ENCODE measurements at regions not wholly inside any gene's neighbourhood (a gene's known extent, or its start where the extent isn't known, plus 50 kb on each side); places are given as distances from the start of the nearest gene placed in this dataset.

DNA sequence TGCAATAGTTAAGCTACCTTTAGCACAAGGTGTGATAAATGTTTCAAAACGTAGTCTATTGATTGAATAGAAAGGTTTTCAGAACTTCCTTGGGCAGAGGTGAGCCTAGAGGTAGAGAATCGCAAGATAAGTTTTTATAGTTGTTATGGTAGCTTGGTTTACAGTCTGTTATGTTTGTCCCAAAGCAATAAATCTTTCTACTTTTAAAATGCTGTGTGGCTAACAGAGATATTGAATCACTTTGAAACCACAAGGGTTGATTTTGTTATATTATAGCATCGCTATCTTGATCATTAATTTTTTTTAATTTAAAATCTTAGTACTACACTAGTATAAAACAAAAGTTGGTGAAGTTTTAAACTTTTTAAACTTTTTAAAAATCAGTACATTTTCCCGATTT is 126.7 kb downstream of the TMEM182 start:
- Histone ChIP-seq H3K27me3 (ENCODE audit: control insufficient read depth, extremely low read depth, insufficient read depth, low read length) (no peaks in the 10 kb centered on the region), H3K9me1 (ENCODE audit: control insufficient read depth, extremely low read depth, insufficient read depth, low read length) (no peaks in the 10 kb centered on the region), H3K4me2 (ENCODE audit: control insufficient read depth, extremely low read depth, insufficient read depth, low read depth, low read length) (no peak overlapping the region), H3K4me3 (ENCODE audit: control insufficient read depth in 2 of 3, extremely low read depth in 1 of 3, insufficient read depth in 2 of 3, low read depth in 1 of 3, low read length in 3 of 3) (no peak overlapping the region), H4K20me1 (ENCODE audit: control insufficient read depth, extremely low read depth, insufficient read depth, low read length) (no peaks in the 10 kb centered on the region), H3K9me3 (ENCODE audit: control insufficient read depth, low read depth, low read length) (no peaks in the 10 kb centered on the region), H3K79me2 (ENCODE audit: control insufficient read depth, insufficient read depth, low read length) (no peaks in the 10 kb centered on the region), H2AFZ (ENCODE audit: control insufficient read depth, low read length) (no peak overlapping the region), H3K4me1 (ENCODE audit: control insufficient read depth, extremely low read depth, insufficient read depth, low read length) (no peaks in the 10 kb centered on the region), H3K36me3 (ENCODE audit: control insufficient read depth in 2 of 2, extremely low read depth in 1 of 2, insufficient read depth in 2 of 2, low read length in 2 of 2) (no peaks in the 10 kb centered on the region), H3K27ac (ENCODE audit: control insufficient read depth, insufficient read depth, low read length) (no peak overlapping the region), H3K9ac (ENCODE audit: control insufficient read depth, extremely low read depth, insufficient read depth, low read length) (no peak overlapping the region)
- DNase-seq (ENCODE audit: low read depth, low spot score) (no peak), FAIRE-seq (no peak)
- no peak for TF ChIP-seq EZH2 (IDR thresholded peaks at IDR 0.05; ENCODE audit: low read length)
- TF ChIP-seq, protein P1, sequence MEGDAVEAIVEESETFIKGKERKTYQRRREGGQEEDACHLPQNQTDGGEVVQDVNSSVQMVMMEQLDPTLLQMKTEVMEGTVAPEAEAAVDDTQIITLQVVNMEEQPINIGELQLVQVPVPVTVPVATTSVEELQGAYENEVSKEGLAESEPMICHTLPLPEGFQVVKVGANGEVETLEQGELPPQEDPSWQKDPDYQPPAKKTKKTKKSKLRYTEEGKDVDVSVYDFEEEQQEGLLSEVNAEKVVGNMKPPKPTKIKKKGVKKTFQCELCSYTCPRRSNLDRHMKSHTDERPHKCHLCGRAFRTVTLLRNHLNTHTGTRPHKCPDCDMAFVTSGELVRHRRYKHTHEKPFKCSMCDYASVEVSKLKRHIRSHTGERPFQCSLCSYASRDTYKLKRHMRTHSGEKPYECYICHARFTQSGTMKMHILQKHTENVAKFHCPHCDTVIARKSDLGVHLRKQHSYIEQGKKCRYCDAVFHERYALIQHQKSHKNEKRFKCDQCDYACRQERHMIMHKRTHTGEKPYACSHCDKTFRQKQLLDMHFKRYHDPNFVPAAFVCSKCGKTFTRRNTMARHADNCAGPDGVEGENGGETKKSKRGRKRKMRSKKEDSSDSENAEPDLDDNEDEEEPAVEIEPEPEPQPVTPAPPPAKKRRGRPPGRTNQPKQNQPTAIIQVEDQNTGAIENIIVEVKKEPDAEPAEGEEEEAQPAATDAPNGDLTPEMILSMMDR (optimal IDR thresholded peaks at IDR 0.05 in 1 of 3, IDR thresholded peaks at IDR 0.05 in 1 of 3, conservative IDR thresholded peaks at IDR 0.05 in 1 of 3; ENCODE audit: extremely low read depth in 1 of 3, insufficient read depth in 2 of 3, low read length in 3 of 3) = no peak
- dilution Hi-C loops (cut with MboI; ENCODE audit: extremely low pct_ligation_motif_present, low sequenced_read_pairs) = no loop called here

DNA sequence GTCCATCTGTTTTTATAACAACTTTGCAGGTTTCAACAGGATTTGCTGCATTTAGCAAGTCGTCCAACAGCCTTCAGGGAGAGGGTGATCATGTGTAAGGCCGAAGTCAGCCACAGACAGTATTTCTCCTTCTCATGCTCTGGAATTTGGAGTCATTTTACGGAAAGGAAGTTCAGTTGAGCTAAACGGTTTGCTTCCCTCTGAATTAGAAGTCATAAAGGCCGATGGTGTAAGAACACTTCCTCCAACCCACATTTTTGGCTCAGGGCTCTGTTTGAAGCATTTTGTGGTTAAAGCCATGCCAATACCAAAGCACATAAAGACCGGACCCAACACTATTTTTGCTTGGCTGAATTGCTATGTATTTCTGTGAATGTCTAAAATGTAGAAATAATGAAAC is 129.5 kb downstream of the TMEM182 start:
- DNase-seq (ENCODE audit: low read depth, low spot score) = no peak
- H3K9me3 ChIP-seq (ENCODE audit: control insufficient read depth, low read depth, low read length) = no peaks in the 10 kb centered on the region
- no peak for TF ChIP-seq EZH2 (IDR thresholded peaks at IDR 0.05; ENCODE audit: low read length)
- TF ChIP-seq, protein P1 (optimal IDR thresholded peaks at IDR 0.05 in 1 of 3, IDR thresholded peaks at IDR 0.05 in 1 of 3, conservative IDR thresholded peaks at IDR 0.05 in 1 of 3; ENCODE audit: extremely low read depth in 1 of 3, insufficient read depth in 2 of 3, low read length in 3 of 3) = no peak
- dilution Hi-C loops (cut with MboI; ENCODE audit: extremely low pct_ligation_motif_present, low sequenced_read_pairs) = no loop called here
- no peaks in the 10 kb centered on the region for H4K20me1 ChIP-seq (ENCODE audit: control insufficient read depth, extremely low read depth, insufficient read depth, low read length)
- H3K36me3 ChIP-seq (ENCODE audit: control insufficient read depth in 2 of 2, extremely low read depth in 1 of 2, insufficient read depth in 2 of 2, low read length in 2 of 2) = no peaks in the 10 kb centered on the region
- H2AFZ ChIP-seq (ENCODE audit: control insufficient read depth, low read length) = no peak overlapping the region
- no peak overlapping the region for H3K4me2 ChIP-seq (ENCODE audit: control insufficient read depth, extremely low read depth, insufficient read depth, low read depth, low read length)
- no peak overlapping the region for H3K4me3 ChIP-seq (ENCODE audit: control insufficient read depth in 2 of 3, extremely low read depth in 1 of 3, insufficient read depth in 2 of 3, low read depth in 1 of 3, low read length in 3 of 3)
- no peak overlapping the region for H3K9ac ChIP-seq (ENCODE audit: control insufficient read depth, extremely low read depth, insufficient read depth, low read length)
- H3K27ac ChIP-seq (ENCODE audit: control insufficient read depth, insufficient read depth, low read length) = no peak overlapping the region
- no peak for FAIRE-seq
- H3K27me3 ChIP-seq (ENCODE audit: control insufficient read depth, extremely low read depth, insufficient read depth, low read length) = no peaks in the 10 kb centered on the region
- H3K4me1 ChIP-seq (ENCODE audit: control insufficient read depth, extremely low read depth, insufficient read depth, low read length) = no peaks in the 10 kb centered on the region
- H3K9me1 ChIP-seq (ENCODE audit: control insufficient read depth, extremely low read depth, insufficient read depth, low read length) = no peaks in the 10 kb centered on the region
- H3K79me2 ChIP-seq (ENCODE audit: control insufficient read depth, insufficient read depth, low read length) = no peaks in the 10 kb centered on the region

Measured in keratinocyte (primary cell).